Breast epithelium (tissue), 4 donors: ENCODE measurements at regions not wholly inside any gene's neighbourhood (a gene's known extent, or its start where the extent isn't known, plus 50 kb on each side); places are given as distances from the start of the nearest gene placed in this dataset.

Experiments
- DNase-seq, 2 donors: peaks; one replicate each; pipeline ENCODE4 v3.0.0-alpha.2; 2019; ENCODE audit warnings: low spot score in 2 of 2
- H3K27ac ChIP-seq, 2 donors: fragments of 200-600 bp; sonication (generic) in 1 of 2; one replicate each; pipeline ENCODE4 v1.5.1; 2016 to 2019; ENCODE audit warnings: mild to moderate bottlenecking in 1 of 2
- H3K27me3 ChIP-seq, 2 donors: fragments of 200-600 bp; sonication (generic) in 1 of 2; one replicate each; pipeline versions ENCODE4 v1.5.1 to v1.6.0; 2017 to 2019; ENCODE audit warnings: control low read depth in 1 of 2, mild to moderate bottlenecking in 1 of 2
- H3K36me3 ChIP-seq: fragments of 200-600 bp; one replicate; pipeline ENCODE4 v1.5.1; 2019
- H3K4me1 ChIP-seq, 2 donors: fragments of 200-600 bp; sonication (generic); one replicate each; pipeline ENCODE4 v1.5.1; 2016 to 2019; ENCODE audit warnings: control low read depth in 1 of 2
- H3K4me3 ChIP-seq, 3 donors: fragments of 200-600 bp; sonication (generic); 1 replicate in 2 of 3; 2 replicates in 1 of 3; pipeline ENCODE4 v1.5.1; 2016 to 2019; ENCODE audit warnings: mild to moderate bottlenecking in 3 of 3, moderate library complexity in 2 of 3
- H3K9me3 ChIP-seq, 2 donors: fragments of 200-600 bp; sonication (generic) in 1 of 2; one replicate each; pipeline ENCODE4 v1.5.1; 2016 to 2019; ENCODE audit warnings: control low read depth in 1 of 2
- CTCF ChIP-seq, 3 donors: fragments of 450-650 bp; IDR thresholded peaks; one replicate each; pipeline ENCODE4 v1.5.1; 2016 to 2017; ENCODE audit warnings: antibody characterized with exemption in 3 of 3, mild to moderate bottlenecking in 3 of 3, moderate library complexity in 3 of 3
- POLR2A ChIP-seq: fragments of 450-650 bp; IDR thresholded peaks from one replicate; pipeline ENCODE4 v1.6.1; 2016; ENCODE audit warnings: antibody characterized with exemption, mild to moderate bottlenecking, moderate library complexity
- POLR2AphosphoS5 ChIP-seq, 3 donors: sonication (generic); formaldehyde crosslinking; IDR thresholded peaks; one replicate each; pipeline ENCODE4 v1.6.1; 2017; ENCODE audit warnings: antibody characterized with exemption in 3 of 3
- intact Hi-C: fragments of 100-400 bp; cut with DNase I; formaldehyde crosslinking; loops from one replicate; pipeline ENCODE4 v1.15.1; 2023; ENCODE audit warnings: low total_unique reads

GRCh38 chr15:45904019-45904418 is 269.2 kb downstream of the SQOR start:
- Histone ChIP-seq H3K4me1 (no peaks in the 10 kb centered on the region), H3K27ac (no peak overlapping the region), H3K36me3 (no peaks in the 10 kb centered on the region), H3K4me3 (no peak overlapping the region), H3K27me3 (no peaks in the 10 kb centered on the region), H3K9me3 (peaks cover 0 to 3% of the 10 kb centered on the region in 2 donors)
- DNase-seq, result no peak
- TF ChIP-seq CTCF (IDR thresholded peaks at IDR 0.05) (no peak), POLR2AphosphoS5 (IDR thresholded peaks at IDR 0.05) (no peak), POLR2A (no peak)
- intact Hi-C loops, result no loop called here

- H3K27ac ChIP-seq, result no peak overlapping the region
- no peaks in the 10 kb centered on the region for H3K36me3 ChIP-seq
- no peak for TF ChIP-seq POLR2AphosphoS5 (IDR thresholded peaks at IDR 0.05)
- TF ChIP-seq POLR2A, result no peak
- TF ChIP-seq CTCF (IDR thresholded peaks at IDR 0.05), result no peak
- H3K4me1 ChIP-seq, result no peaks in the 10 kb centered on the region
- H3K9me3 ChIP-seq, result peaks cover 0 to 4% of the 10 kb centered on the region in 2 donors
- DNase-seq, result no peak
- H3K27me3 ChIP-seq, result no peaks in the 10 kb centered on the region
- no peak overlapping the region for H3K4me3 ChIP-seq
- intact Hi-C loops, result no loop called here
These were observed 271.4 kb downstream of the SQOR start for GRCh38 chr15:45906230-45906629.

- Histone ChIP-seq H3K36me3 (no peaks in the 10 kb centered on the region), H3K4me3 (no peak overlapping the region), H3K4me1 (no peaks in the 10 kb centered on the region), H3K27me3 (no peaks in the 10 kb centered on the region), H3K27ac (no peak overlapping the region), H3K9me3 (peaks cover 0 to 4% of the 10 kb centered on the region in 2 donors)
- no peak for DNase-seq
- TF ChIP-seq POLR2AphosphoS5 (IDR thresholded peaks at IDR 0.05) (no peak), POLR2A (no peak), CTCF (IDR thresholded peaks at IDR 0.05) (no peak)
- intact Hi-C loops, result no loop called here
These were observed 275.8 kb downstream of the SQOR start for GRCh38 chr15:45910671-45911070.

- Histone ChIP-seq H3K27me3 (no peaks in the 10 kb centered on the region), H3K36me3 (no peaks in the 10 kb centered on the region), H3K4me3 (no peak overlapping the region), H3K27ac (no peak overlapping the region), H3K9me3 (peaks cover 0 to 4% of the 10 kb centered on the region in 2 donors), H3K4me1 (no peaks in the 10 kb centered on the region)
- intact Hi-C loops, result no loop called here
- TF ChIP-seq POLR2AphosphoS5 (IDR thresholded peaks at IDR 0.05) (no peak), CTCF (IDR thresholded peaks at IDR 0.05) (no peak), POLR2A (no peak)
- no peak for DNase-seq
These were observed 278.6 kb downstream of the SQOR start for GRCh38 chr15:45913451-45913850.

- intact Hi-C loops, result no loop called here
- Histone ChIP-seq H3K4me1 (no peaks in the 10 kb centered on the region), H3K36me3 (no peaks in the 10 kb centered on the region), H3K4me3 (no peak overlapping the region), H3K27me3 (no peaks in the 10 kb centered on the region), H3K27ac (no peak overlapping the region), H3K9me3 (no peaks in the 10 kb centered on the region)
- DNase-seq, result no peak
- TF ChIP-seq POLR2A (no peak), POLR2AphosphoS5 (IDR thresholded peaks at IDR 0.05) (no peak), CTCF (IDR thresholded peaks at IDR 0.05) (no peak)
These were observed 279.6 kb downstream of the SQOR start for GRCh38 chr15:45914425-45914824.
